ENCODE measurements at regions not wholly inside any gene's neighbourhood (a gene's known extent, or its start where the extent isn't known, plus 50 kb on each side); places are given as distances from the start of the nearest gene placed in this dataset.
"Not testable (repeated sequence)": the region's sequence is repeated elsewhere in the genome, so short reads cannot be mapped to it uniquely, and the experiment has no call there.

DNA sequence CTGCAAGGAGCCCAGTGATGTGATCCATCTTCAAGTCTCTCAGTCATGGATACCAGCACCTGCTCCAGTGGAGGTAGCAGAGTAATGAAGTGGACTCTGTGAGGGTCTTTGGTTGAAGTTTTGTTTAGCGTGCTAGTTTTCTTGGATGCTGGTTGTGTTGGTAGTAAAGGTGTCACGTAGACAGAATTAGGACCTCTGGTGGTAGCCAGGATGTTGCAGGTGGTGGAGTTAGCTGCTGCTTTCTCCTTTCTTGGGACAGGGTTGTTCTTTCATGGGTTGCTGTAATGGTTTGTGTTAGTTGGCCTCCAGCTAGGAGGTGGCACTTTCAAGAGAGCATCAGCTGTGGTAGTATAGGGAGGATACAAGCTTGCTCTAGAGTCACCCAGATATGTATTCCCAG is 125.2 kb downstream of the ANXA2 start:
- Mint-ChIP-seq H3K4me1 (no peaks in the 10 kb centered on the region), H3K27ac (no peak overlapping the region), H3K4me3 (no peak overlapping the region), H3K27me3 (peaks cover 15% of the 10 kb centered on the region), H3K36me3 (ENCODE audit: low read depth) (no peaks in the 10 kb centered on the region), H3K9me3 (peaks cover 17% of the 10 kb centered on the region)
- ChIA-PET POLR2A (no interaction called here), CTCF (no interaction called here)
- TF ChIP-seq, protein P1, sequence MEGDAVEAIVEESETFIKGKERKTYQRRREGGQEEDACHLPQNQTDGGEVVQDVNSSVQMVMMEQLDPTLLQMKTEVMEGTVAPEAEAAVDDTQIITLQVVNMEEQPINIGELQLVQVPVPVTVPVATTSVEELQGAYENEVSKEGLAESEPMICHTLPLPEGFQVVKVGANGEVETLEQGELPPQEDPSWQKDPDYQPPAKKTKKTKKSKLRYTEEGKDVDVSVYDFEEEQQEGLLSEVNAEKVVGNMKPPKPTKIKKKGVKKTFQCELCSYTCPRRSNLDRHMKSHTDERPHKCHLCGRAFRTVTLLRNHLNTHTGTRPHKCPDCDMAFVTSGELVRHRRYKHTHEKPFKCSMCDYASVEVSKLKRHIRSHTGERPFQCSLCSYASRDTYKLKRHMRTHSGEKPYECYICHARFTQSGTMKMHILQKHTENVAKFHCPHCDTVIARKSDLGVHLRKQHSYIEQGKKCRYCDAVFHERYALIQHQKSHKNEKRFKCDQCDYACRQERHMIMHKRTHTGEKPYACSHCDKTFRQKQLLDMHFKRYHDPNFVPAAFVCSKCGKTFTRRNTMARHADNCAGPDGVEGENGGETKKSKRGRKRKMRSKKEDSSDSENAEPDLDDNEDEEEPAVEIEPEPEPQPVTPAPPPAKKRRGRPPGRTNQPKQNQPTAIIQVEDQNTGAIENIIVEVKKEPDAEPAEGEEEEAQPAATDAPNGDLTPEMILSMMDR (IDR thresholded peaks at IDR 0.05), result no peak
- DNase-seq (no peak), ATAC-seq (ENCODE audit: low read depth) (no peak)
- intact Hi-C loops (cut with micrococcal nuclease), result no loop called here

DNA sequence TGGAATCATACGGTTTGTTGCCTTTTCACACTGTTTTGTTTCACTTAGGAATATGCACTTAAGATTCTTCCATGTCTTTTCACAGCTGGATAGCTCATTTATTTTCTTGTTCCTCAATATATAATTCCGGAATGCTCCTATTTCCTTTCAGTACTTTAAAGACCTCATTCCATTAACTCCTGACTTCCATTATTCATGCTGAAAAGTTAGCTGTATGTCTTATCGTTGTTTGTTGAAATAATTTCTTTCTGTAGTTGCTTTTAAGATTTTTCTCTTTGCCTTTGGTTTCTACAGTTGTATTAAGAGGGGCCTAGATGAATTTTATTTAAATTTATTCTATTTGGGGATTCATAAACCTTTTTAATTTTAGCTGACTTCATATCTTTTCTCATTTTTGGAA is 122.2 kb downstream of the ANXA2 start:
- TF ChIP-seq, protein P1 (IDR thresholded peaks at IDR 0.05), result no peak
- intact Hi-C loops (cut with micrococcal nuclease), result no loop called here
- ChIA-PET POLR2A (no interaction called here), CTCF (no interaction called here)
- ATAC-seq (ENCODE audit: low read depth) (no peak), DNase-seq (no peak)
- no peaks in the 10 kb centered on the region for H3K4me1 Mint-ChIP-seq
- H3K4me3 Mint-ChIP-seq, result no peak overlapping the region
- peaks cover 18% of the 10 kb centered on the region for H3K27me3 Mint-ChIP-seq
- no peak overlapping the region for H3K27ac Mint-ChIP-seq
- H3K9me3 Mint-ChIP-seq, result peaks cover 17% of the 10 kb centered on the region
- H3K36me3 Mint-ChIP-seq (ENCODE audit: low read depth), result no peaks in the 10 kb centered on the region

DNA sequence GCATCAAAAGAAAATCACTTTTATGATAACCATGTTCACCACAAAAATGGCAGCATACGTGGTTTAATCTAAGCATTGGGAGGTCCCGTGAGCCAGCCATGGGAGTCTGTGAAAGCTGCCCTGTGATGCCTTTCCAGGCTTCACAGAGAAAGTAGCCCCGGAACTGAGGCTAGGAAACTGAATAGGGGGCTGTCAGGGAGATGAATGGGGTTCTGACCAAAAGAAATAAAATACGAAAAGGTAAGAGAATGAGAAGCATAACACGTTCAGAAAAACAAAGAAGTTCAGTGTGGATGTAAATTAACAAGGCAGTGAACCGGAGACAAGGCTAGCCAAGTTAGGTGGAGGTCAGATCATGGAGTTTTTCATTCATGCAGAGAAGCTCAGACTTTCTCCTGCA is 118.9 kb downstream of the ANXA2 start:
- ChIA-PET POLR2A (no interaction called here), CTCF (no interaction called here)
- Mint-ChIP-seq H3K27ac (no peak overlapping the region), H3K9me3 (peaks cover 12% of the 10 kb centered on the region), H3K36me3 (ENCODE audit: low read depth) (no peaks in the 10 kb centered on the region), H3K27me3 (peaks cover 13% of the 10 kb centered on the region), H3K4me1 (no peaks in the 10 kb centered on the region), H3K4me3 (no peak overlapping the region)
- no peak for ATAC-seq (ENCODE audit: low read depth)
- DNase-seq, result no peak
- TF ChIP-seq, protein P1 (IDR thresholded peaks at IDR 0.05), result no peak
- intact Hi-C loops (cut with micrococcal nuclease), result no loop called here

DNA sequence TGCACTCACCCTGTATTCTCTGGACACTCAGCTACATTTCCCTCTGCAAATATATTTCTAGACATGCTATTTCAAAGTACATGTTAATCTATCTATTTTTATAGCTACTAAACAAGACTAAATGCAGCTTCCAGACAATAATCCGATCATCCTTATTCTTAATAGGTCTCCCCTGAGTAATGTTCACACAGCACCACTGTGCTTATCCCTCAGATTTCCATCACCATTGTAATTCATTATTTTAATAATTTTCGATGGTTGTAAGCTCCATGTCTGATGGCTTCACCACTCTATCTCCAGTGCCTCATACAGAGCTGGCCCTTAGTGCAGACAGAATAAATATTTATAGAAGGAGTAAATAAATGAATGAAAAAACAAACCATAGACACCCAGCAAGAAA is 117.5 kb downstream of the ANXA2 start:
- no peak for DNase-seq
- TF ChIP-seq, protein P1 (IDR thresholded peaks at IDR 0.05), result no peak
- Mint-ChIP-seq H3K4me1 (no peaks in the 10 kb centered on the region), H3K27ac (no peak overlapping the region), H3K9me3 (peaks cover 10% of the 10 kb centered on the region), H3K4me3 (no peak overlapping the region), H3K27me3 (peaks cover 14% of the 10 kb centered on the region), H3K36me3 (ENCODE audit: low read depth) (no peaks in the 10 kb centered on the region)
- no peak for ATAC-seq (ENCODE audit: low read depth)
- ChIA-PET CTCF (no interaction called here), POLR2A (no interaction called here)
- intact Hi-C loops (cut with micrococcal nuclease), result no loop called here

DNA sequence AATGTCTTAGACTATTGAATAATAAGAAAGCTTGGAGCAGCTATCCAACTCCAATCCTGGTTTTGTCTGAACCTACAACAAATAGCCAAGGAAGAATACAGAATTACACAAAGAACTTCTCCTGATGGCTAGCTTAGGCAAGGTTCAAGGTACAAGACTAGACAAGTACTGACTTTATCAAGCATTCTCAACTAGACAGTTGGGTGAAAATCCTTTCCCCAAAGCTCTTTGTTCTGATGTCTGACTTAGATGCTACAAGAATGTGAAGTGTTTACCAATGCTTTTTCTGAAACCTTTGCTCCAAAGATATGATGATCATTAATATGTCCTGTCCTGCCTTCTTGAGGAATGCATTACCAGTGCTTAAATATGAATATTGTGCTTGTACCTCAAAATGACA is 113.8 kb downstream of the ANXA2 start:
- Mint-ChIP-seq H3K27ac (no peak overlapping the region), H3K4me3 (no peak overlapping the region), H3K36me3 (ENCODE audit: low read depth) (no peaks in the 10 kb centered on the region), H3K4me1 (no peaks in the 10 kb centered on the region), H3K27me3 (peaks cover 8% of the 10 kb centered on the region), H3K9me3 (no peaks in the 10 kb centered on the region)
- intact Hi-C loops (cut with micrococcal nuclease), result no loop called here
- ChIA-PET POLR2A (no interaction called here), CTCF (no interaction called here)
- no peak for ATAC-seq (ENCODE audit: low read depth)
- DNase-seq, result no peak
- TF ChIP-seq, protein P1 (IDR thresholded peaks at IDR 0.05), result no peak

DNA sequence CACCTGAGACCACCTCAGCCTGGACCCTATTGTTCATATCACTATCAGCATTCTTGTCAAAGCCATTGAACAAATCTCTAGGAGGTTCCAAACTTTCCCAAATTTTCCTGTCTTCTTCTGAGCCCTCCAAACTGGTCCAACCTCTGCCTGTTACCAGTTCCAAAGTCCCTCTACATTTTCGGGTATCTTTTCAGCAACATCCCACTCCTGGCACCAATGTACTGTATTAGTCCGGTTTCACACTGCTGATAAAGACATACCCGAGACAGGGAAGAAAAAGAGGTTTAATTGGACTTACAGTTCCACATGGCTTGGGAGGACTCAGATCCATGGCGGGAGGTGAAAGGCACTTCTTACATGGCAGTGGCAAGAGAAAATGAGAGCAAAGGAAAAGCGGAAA is 101.9 kb downstream of the ANXA2 start:
- H3K4me1 Mint-ChIP-seq; DNase-seq; intact Hi-C loops (cut with micrococcal nuclease); H3K27me3 Mint-ChIP-seq; H3K27ac Mint-ChIP-seq; H3K36me3 Mint-ChIP-seq (ENCODE audit: low read depth); ATAC-seq (ENCODE audit: low read depth); H3K4me3 Mint-ChIP-seq; CTCF ChIA-PET; POLR2A ChIA-PET: not testable (repeated sequence)
- peaks cover 11% of the 10 kb centered on the region for H3K9me3 Mint-ChIP-seq

Measured in activated B cell treated with CpG ODN at 0.5 μM for 24 hours (primary cell).